Heart right ventricle (tissue), 16 donors: ENCODE measurements at regions not wholly inside any gene's neighbourhood (a gene's known extent, or its start where the extent isn't known, plus 50 kb on each side); places are given as distances from the start of the nearest gene placed in this dataset.

Source experiments
- ATAC-seq, 8 donors: fragments of 200-7000 bp; cut with Tn5 transposase; one replicate each; pipeline ENCODE4 v1.9.1; 2020; ENCODE audit warnings: mild to moderate bottlenecking in 8 of 8, moderate library complexity in 8 of 8, moderate number of reproducible peaks in 1 of 8
- DNase-seq, 2 donors: peaks; one replicate each; pipeline ENCODE4 v3.0.0-alpha.2; 2020
- H3K27ac ChIP-seq, 10 donors: fragments of 200-600 bp; sonication (generic) in 2 of 10; one replicate each; pipeline versions ENCODE4 v1.5.0 to v1.8.0; 2020 to 2022; ENCODE audit warnings: mild to moderate bottlenecking in 3 of 10
- H3K27me3 ChIP-seq, 7 donors: fragments of 200-600 bp; one replicate each; pipeline ENCODE4 v1.8.0; 2021 to 2022; ENCODE audit warnings: mild to moderate bottlenecking in 2 of 7
- H3K36me3 ChIP-seq, 9 donors: fragments of 200-600 bp; sonication (generic) in 1 of 9; one replicate each; pipeline versions ENCODE4 v1.5.0 to v1.8.0; 2020 to 2022; ENCODE audit warnings: mild to moderate bottlenecking in 2 of 9
- H3K4me1 ChIP-seq, 9 donors: fragments of 200-600 bp; sonication (generic) in 1 of 9; one replicate each; pipeline versions ENCODE4 v1.5.0 to v1.8.0; 2020 to 2022; ENCODE audit warnings: mild to moderate bottlenecking in 4 of 9
- H3K4me3 ChIP-seq, 10 donors: fragments of 200-600 bp; sonication (generic) in 2 of 10; one replicate each; pipeline versions ENCODE4 v1.5.0 to v1.8.0; 2020 to 2022; ENCODE audit warnings: mild to moderate bottlenecking in 7 of 10, moderate library complexity in 2 of 10
- H3K9me3 ChIP-seq, 11 donors: fragments of 200-600 bp in 10 of 11; sonication (generic) in 2 of 11; one replicate each; pipeline versions ENCODE4 v1.5.0 to v1.8.0; 2013 to 2022; ENCODE audit warnings: mild to moderate bottlenecking in 2 of 11, control low read depth in 1 of 11, moderate library complexity in 1 of 11
- CTCF ChIP-seq, 9 donors: fragments of 200-600 bp; sonication (generic) in 2 of 9; IDR thresholded peaks; one replicate each; pipeline versions ENCODE4 v1.5.0 to v1.8.0; 2021 to 2022; ENCODE audit warnings: antibody characterized with exemption in 9 of 9, mild to moderate bottlenecking in 5 of 9, moderate library complexity in 1 of 9
- WGBS, 2 donors: extraction: QIAGEN DNeasy Blood & Tissue Kit; methylation state at CpG; one replicate each; pipeline ENCODE4 v1.1.7; 2013; ENCODE audit warnings: inconsistent platforms in 1 of 2; 5-methylcytosine and 5-hydroxymethylcytosine counted together
- intact Hi-C, 10 donors: fragments of 100-400 bp; cut with DNase I; formaldehyde crosslinking; loops; one replicate each; pipeline versions ENCODE4 v1.11.1 to v1.14.2; 2022
- donor health status: Arrhythmogenic right ventricular cardiomyopathy.
- donor health status: ischemic (EF 13 %, LVEDD 7.1; RV severe dilation, severe dysfunction).
- donor health status: healthy with polysubstance abuse.
- donor health status: DM: no; HTN: yes; CAD: no.
- donor health status: DM: no; HTN: no; CAD: no.
- donor health status: ischemic (EF 25% LVEDD 6.9; RV normal size, moderate dysfunction).
- donor health status: ischemic (EF 25% LVEDD 5.7; RV mildly dilated, moderate dysfunction).
- donor health status: healthy.
- donor health status: DM: yes; HTN: yes; CAD: no.
- donor health status: Ischemic cardiomyopathy.
- donor health status: ischemic (EF 35%, LVEDD 5.7; RV mildly dilated, moderate dysfunction).
- donor health status: nonischemic (EF 11% LVEDD 7.7; RV severe dilation, severe dysfunction).
- donor health status: DM: yes; HTN: yes; CAD: no.
- donor health status: PGD.
- donor health status: ischemic (EF 29% LVEDD 5.4; RV normal size, mild dysfunction).
- donor health status: nonischemic (EF 23%, LVEDD 6.1; RV moderate dilation, normal function).

- TF ChIP-seq CTCF (IDR thresholded peaks at IDR 0.05), result no peak
- 88 to 92% methylated on average over 4 of the region's 4 CpGs for WGBS, 2 donors
- Histone ChIP-seq H3K4me3 (no peak overlapping the region), H3K36me3 (no peaks in the 10 kb centered on the region), H3K27ac (no peak overlapping the region), H3K4me1 (no peaks in the 10 kb centered on the region), H3K9me3 (peaks cover 0 to 7% (median 0%) of the 10 kb centered on the region in 11 donors), H3K27me3 (peaks cover 0 to 40% (median 32%) of the 10 kb centered on the region in 7 donors)
- intact Hi-C loops, result no loop called here
- no peak for ATAC-seq
- DNase-seq, result no peak
Measured at GRCh38 chr12:125221602-125222001, 156.4 kb downstream of the AACS start.

- 60 to 62% methylated on average over 3 of the region's 3 CpGs for WGBS, 2 donors
- no peaks in the 10 kb centered on the region for H3K36me3 ChIP-seq
- intact Hi-C loops, result no loop called here
- TF ChIP-seq CTCF (IDR thresholded peaks at IDR 0.05), result no peak
- no peak overlapping the region for H3K4me3 ChIP-seq
- peaks cover 0 to 7% (median 0%) of the 10 kb centered on the region in 11 donors for H3K9me3 ChIP-seq
- no peaks in the 10 kb centered on the region for H3K4me1 ChIP-seq
- H3K27me3 ChIP-seq, result peaks cover 0 to 38% (median 31%) of the 10 kb centered on the region in 7 donors
- DNase-seq, result no peak
- H3K27ac ChIP-seq, result no peak overlapping the region
- ATAC-seq, result no peak
Measured at GRCh38 chr12:125222876-125223275, 157.6 kb downstream of the AACS start.

GRCh38 chr12:125225641-125226040, 160.4 kb downstream of the AACS start:
- ATAC-seq, result no peak
- no peaks in the 10 kb centered on the region for H3K4me1 ChIP-seq
- no peak for DNase-seq
- no peak overlapping the region for H3K4me3 ChIP-seq
- TF ChIP-seq CTCF (IDR thresholded peaks at IDR 0.05), result no peak
- H3K9me3 ChIP-seq, result peaks cover 0 to 7% (median 0%) of the 10 kb centered on the region in 11 donors
- peaks cover 0 to 22% (median 14%) of the 10 kb centered on the region in 7 donors for H3K27me3 ChIP-seq
- no peak overlapping the region for H3K27ac ChIP-seq
- H3K36me3 ChIP-seq, result no peaks in the 10 kb centered on the region
- intact Hi-C loops, result no loop called here
- 95 to 98% methylated on average over 4 of the region's 4 CpGs for whole genome bisulfite sequencing, 2 donors

- peaks cover 0 to 11% (median 0%) of the 10 kb centered on the region in 11 donors for H3K9me3 ChIP-seq
- DNase-seq (no peak), ATAC-seq (no peak)
- no peak overlapping the region for H3K27ac ChIP-seq
- intact Hi-C loops, result no loop called here
- no peak for TF ChIP-seq CTCF (IDR thresholded peaks at IDR 0.05)
- H3K4me3 ChIP-seq, result no peak overlapping the region
- no peaks in the 10 kb centered on the region for H3K36me3 ChIP-seq
- no peaks in the 10 kb centered on the region for H3K4me1 ChIP-seq
- H3K27me3 ChIP-seq, result peaks cover 0 to 23% (median 0%) of the 10 kb centered on the region in 7 donors
- 76 to 78% methylated on average over 18 of the region's 18 CpGs for WGBS, 2 donors
Measured at GRCh38 chr12:125228519-125229260, 163.5 kb downstream of the AACS start.
